GM13976 (cell line): ENCODE measurements at regions not wholly inside any gene's neighbourhood (a gene's known extent, or its start where the extent isn't known, plus 50 kb on each side); places are given as distances from the start of the nearest gene placed in this dataset.
A peak's percentile ranks its signal among the peaks of the same experiment; 100 is the strongest.

ENCODE experiments used
- DNase-seq: peaks from one replicate; pipeline ENCODE4 v3.0.0; 2012; ENCODE audit warnings: low spot score
- in situ Hi-C: fragments of 300-500 bp; cut with MboI; formaldehyde crosslinking; loops from one replicate; pipeline ENCODE4 v1.12.0; 2022; ENCODE audit warnings: low sequenced_read_pairs, mixed read lengths, inconsistent platforms; ENCODE audit not compliant: unreplicated experiment
- TF ChIP-seq, protein P1 (sequence below): IDR thresholded peaks from 2 replicates; pipeline ENCODE4 v1.5.1; 2012; ENCODE audit warnings: borderline replicate concordance, mild to moderate bottlenecking; ENCODE audit not compliant: insufficient read depth; ENCODE audit errors: extremely low read depth, missing control alignments, control extremely low read depth

DNA sequence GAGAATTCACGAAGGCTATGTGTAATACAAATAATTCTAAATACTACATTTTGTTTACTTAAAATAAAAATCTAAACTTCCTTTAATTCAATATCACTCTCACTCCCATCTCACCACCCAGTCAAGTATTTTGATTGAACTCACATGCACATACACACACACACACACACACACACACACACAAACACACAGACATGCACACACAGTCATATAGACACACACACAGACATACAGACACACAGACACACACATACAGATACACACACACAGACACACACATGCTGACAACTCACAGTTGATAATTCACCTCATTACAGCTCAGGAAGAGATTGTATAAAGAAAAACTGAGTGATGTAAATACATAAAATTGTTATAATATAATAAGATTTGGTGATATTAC lies 559.8 kb upstream of the SLC35B3 start:
- DNase-seq, result no peak
- TF ChIP-seq, protein P1, sequence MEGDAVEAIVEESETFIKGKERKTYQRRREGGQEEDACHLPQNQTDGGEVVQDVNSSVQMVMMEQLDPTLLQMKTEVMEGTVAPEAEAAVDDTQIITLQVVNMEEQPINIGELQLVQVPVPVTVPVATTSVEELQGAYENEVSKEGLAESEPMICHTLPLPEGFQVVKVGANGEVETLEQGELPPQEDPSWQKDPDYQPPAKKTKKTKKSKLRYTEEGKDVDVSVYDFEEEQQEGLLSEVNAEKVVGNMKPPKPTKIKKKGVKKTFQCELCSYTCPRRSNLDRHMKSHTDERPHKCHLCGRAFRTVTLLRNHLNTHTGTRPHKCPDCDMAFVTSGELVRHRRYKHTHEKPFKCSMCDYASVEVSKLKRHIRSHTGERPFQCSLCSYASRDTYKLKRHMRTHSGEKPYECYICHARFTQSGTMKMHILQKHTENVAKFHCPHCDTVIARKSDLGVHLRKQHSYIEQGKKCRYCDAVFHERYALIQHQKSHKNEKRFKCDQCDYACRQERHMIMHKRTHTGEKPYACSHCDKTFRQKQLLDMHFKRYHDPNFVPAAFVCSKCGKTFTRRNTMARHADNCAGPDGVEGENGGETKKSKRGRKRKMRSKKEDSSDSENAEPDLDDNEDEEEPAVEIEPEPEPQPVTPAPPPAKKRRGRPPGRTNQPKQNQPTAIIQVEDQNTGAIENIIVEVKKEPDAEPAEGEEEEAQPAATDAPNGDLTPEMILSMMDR, result no peak
- in situ Hi-C loops, result loop anchor here (25.0 kb wide), 1 partner anchor 1442 kb away; no protein-coding TSS in a partner anchor

DNA sequence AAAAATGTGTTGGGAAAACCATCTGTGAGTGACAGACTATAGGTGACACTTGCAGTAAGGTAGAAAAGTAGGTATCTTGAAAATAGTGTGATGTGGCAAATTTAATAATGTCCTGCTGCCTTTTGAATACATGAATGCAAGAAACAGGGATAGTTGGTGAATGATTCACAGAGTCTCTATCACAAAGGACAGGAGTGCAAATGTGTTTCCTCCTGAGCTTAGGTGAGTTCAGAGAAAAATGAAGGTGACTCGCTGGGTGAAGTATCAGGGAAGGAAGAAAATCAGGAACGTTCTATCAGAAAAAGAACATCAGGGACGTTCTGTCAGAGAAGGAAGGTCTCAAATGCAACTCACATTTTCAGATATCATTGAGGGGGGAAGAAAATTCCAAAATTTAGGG lies 557.8 kb upstream of the SLC35B3 start:
- DNase-seq, result no peak
- in situ Hi-C loops, result loop anchor here (25.0 kb wide), 1 partner anchor 1444 kb away; no protein-coding TSS in a partner anchor
- TF ChIP-seq, protein P1, result no peak

DNA sequence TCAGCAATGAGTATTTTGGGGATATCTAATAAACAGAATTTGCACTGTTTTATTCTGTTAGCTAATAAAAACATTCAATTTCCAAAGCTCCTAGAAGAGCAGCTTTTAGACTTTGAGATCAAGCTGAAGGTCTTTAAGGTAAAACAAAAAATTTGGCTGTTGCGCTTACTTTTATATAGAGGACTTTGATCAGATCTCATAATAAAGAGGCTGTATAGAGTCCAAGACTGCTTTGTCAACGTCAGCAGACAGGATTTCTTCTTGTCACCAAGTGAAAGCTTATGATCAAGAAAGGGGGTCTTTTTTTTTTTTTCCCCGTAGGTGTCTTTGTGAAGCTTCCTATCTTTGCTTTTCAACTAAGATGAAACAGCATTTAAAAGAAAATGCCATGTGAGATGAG lies 556.5 kb upstream of the SLC35B3 start:
- no peak for DNase-seq
- in situ Hi-C loops, result loop anchor here (25.0 kb wide), 1 partner anchor 1445 kb away; no protein-coding TSS in a partner anchor
- TF ChIP-seq, protein P1, result no peak

DNA sequence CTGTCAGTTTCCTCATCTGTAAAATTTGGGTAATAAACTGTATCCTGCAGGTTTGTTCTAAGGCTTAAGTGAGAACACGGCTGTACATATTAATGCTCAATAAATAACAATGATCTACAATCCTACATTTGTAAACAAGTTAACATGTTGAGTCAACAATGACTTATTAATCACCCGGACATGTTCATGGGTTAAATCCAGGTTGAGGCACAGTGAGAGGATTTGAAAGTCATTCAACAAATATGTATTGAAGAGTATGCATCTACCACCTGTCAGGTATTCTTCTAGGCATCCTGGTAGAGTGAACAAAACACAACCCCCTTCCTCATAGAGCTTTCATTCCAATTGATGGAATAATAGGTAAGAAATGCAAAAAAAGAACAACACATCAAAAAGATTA lies 554.7 kb upstream of the SLC35B3 start:
- DNase-seq, result no peak
- TF ChIP-seq, protein P1, result no peak
- in situ Hi-C loops, result loop anchor here (25.0 kb wide), 1 partner anchor 1447 kb away; no protein-coding TSS in a partner anchor

DNA sequence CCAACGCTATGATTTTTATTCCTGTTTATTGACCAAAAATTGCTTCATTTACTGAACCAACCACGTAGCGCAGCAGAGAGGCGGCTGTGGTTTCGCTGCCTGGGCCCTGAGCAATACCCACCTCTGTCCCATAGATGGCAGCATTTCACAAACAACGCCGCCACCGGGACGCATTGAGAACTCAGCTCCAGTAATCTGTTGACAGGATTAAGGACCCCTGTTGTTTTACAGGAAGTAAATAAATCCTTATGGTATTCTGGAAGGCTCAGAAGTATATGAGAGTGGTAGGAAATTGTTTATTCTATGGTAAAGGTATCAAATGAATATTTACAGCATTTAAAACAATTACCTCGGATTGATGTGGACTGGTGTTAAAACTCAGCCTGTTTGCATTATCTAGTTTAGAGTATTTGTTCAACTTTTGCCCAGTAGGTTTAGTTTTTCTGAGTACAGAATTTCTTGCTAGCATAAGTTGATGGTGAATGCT lies 547.9 kb upstream of the SLC35B3 start:
- in situ Hi-C loops, result loop anchor here (25.0 kb wide), 1 partner anchor 1454 kb away; no protein-coding TSS in a partner anchor
- peak; percentile 49 for DNase-seq
- TF ChIP-seq, protein P1, result peak; percentile 96

DNA sequence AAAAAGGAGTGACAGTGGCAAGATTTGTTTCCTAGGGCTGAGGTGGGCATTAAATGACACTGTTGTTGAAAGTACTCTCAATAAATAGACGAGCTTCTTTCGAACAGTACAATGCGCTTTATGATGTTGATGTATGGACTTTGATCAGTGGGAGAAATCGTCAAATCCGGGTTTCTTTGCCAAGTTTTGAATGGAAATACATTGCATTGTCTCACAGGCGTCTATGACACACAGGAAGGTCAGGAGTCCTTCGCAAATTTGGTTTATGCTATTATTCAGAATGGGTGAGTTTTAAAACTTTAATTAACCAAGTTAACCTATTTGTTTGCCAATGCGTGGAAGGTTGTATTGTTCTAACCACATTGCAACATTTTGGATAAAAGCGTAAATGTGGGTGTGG lies 547.3 kb upstream of the SLC35B3 start:
- TF ChIP-seq, protein P1, result no peak
- DNase-seq, result no peak
- in situ Hi-C loops, result loop anchor here (25.0 kb wide), 1 partner anchor 1455 kb away; no protein-coding TSS in a partner anchor
